CD8-positive, alpha-beta memory T cell (primary cell): ENCODE measurements at regions not wholly inside any gene's neighbourhood (a gene's known extent, or its start where the extent isn't known, plus 50 kb on each side); places are given as distances from the start of the nearest gene placed in this dataset.

ENCODE experiments used
- CTCF ChIA-PET: fragments of 350-600 bp; sonication (Branson Sonifier 250); formaldehyde crosslinking; loops from one replicate; lab custom pipeline; 2021; ENCODE audit warnings: antibody characterized with exemption; lab: Charles Lee
- POLR2A ChIA-PET: fragments of 350-600 bp; sonication (Branson Sonifier 250); formaldehyde crosslinking; loops from one replicate; lab custom pipeline; 2021; ENCODE audit warnings: antibody characterized with exemption; lab: Charles Lee
- DNase-seq, 5 donors: peaks; one replicate each; pipeline versions ENCODE4 v3.0.0 to v3.0.0-alpha.2; 2020 to 2022; ENCODE audit warnings: mixed read lengths in 1 of 5
- H3K27ac ChIP-seq: one replicate; pipeline ENCODE4 v1.7.0; 2013; ENCODE audit warnings: low read depth, mild to moderate bottlenecking, low read length, moderate library complexity
- H3K27me3 ChIP-seq: 2 replicates; pipeline ENCODE4 v1.7.0; 2013; ENCODE audit warnings: low read length, mild to moderate bottlenecking; ENCODE audit not compliant: insufficient read depth, poor library complexity, severe bottlenecking
- H3K36me3 ChIP-seq: 2 replicates; pipeline ENCODE4 v1.7.0; 2013; ENCODE audit warnings: mild to moderate bottlenecking, low read length, moderate library complexity; ENCODE audit not compliant: insufficient read depth
- H3K4me1 ChIP-seq: 2 replicates; pipeline ENCODE4 v1.7.0; 2013; ENCODE audit warnings: mild to moderate bottlenecking, low read length, moderate library complexity; ENCODE audit not compliant: insufficient read depth
- H3K4me3 ChIP-seq: 2 replicates; pipeline ENCODE4 v1.7.0; 2013; ENCODE audit warnings: mild to moderate bottlenecking, low read length
- H3K9me3 ChIP-seq: 2 replicates; pipeline ENCODE4 v1.7.0; 2013; ENCODE audit warnings: mild to moderate bottlenecking, low read length
- H3K27ac Mint-ChIP-seq, 8 donors: one replicate each; pipeline ENCODE4 v1.8.0; 2020 to 2021; ENCODE audit warnings: mixed read lengths in 8 of 8, mild to moderate bottlenecking in 6 of 8, inconsistent platforms in 3 of 8, moderate library complexity in 3 of 8
- H3K27me3 Mint-ChIP-seq, 2 donors: one replicate each; pipeline ENCODE4 v1.8.0; 2020 to 2021; ENCODE audit warnings: mixed read lengths in 2 of 2, mild to moderate bottlenecking in 1 of 2, moderate library complexity in 1 of 2
- H3K36me3 Mint-ChIP-seq, 3 donors: one replicate each; pipeline ENCODE4 v1.8.0; 2020 to 2021; ENCODE audit warnings: mixed read lengths in 3 of 3, inconsistent platforms in 1 of 3, mild to moderate bottlenecking in 1 of 3
- H3K4me1 Mint-ChIP-seq, 3 donors: one replicate each; pipeline ENCODE4 v1.8.0; 2020 to 2021; ENCODE audit warnings: mixed read lengths in 3 of 3, inconsistent platforms in 1 of 3, mild to moderate bottlenecking in 1 of 3
- H3K4me3 Mint-ChIP-seq, 7 donors: one replicate each; pipeline ENCODE4 v1.8.0; 2020 to 2021; ENCODE audit warnings: mixed read lengths in 7 of 7, mild to moderate bottlenecking in 6 of 7, moderate library complexity in 4 of 7, inconsistent platforms in 2 of 7
- H3K9me3 Mint-ChIP-seq, 5 donors: one replicate each; pipeline ENCODE4 v1.8.0; 2020 to 2022; ENCODE audit warnings: mixed read lengths in 5 of 5, mild to moderate bottlenecking in 3 of 5, moderate library complexity in 2 of 5, inconsistent platforms in 1 of 5

- H3K4me3 ChIP-seq, result no peak overlapping the region
- DNase-seq, result peak in 1 of 5 donors; percentile 4
- Mint-ChIP-seq H3K4me1 (no peaks in the 10 kb centered on the region), H3K4me3 (no peak overlapping the region), H3K9me3 (peaks cover 0 to 2% (median 0%) of the 10 kb centered on the region in 5 donors), H3K27me3 (peaks cover 27 to 60% of the 10 kb centered on the region in 2 donors), H3K36me3 (no peaks in the 10 kb centered on the region), H3K27ac (peak overlapping the region in 1 of 8 donors; percentile 78)
- H3K9me3 ChIP-seq, result no peaks in the 10 kb centered on the region
- no peak overlapping the region for H3K27ac ChIP-seq
- CTCF ChIA-PET, result no interaction called here
- no peaks in the 10 kb centered on the region for H3K36me3 ChIP-seq
- POLR2A ChIA-PET, result no interaction called here
- no peaks in the 10 kb centered on the region for H3K27me3 ChIP-seq
- H3K4me1 ChIP-seq, result no peaks in the 10 kb centered on the region
These were observed 75.9 kb downstream of the EDN3 start for GRCh38 chr20:59376109-59376841.

GRCh38 chr20:59376998-59377397 lies 76.6 kb downstream of the EDN3 start:
- Mint-ChIP-seq H3K27me3 (peaks cover 24 to 56% of the 10 kb centered on the region in 2 donors), H3K4me1 (no peaks in the 10 kb centered on the region), H3K9me3 (peaks cover 0 to 2% (median 0%) of the 10 kb centered on the region in 5 donors), H3K4me3 (no peak overlapping the region), H3K36me3 (no peaks in the 10 kb centered on the region), H3K27ac (no peak overlapping the region)
- CTCF ChIA-PET, result no interaction called here
- no peak for DNase-seq
- Histone ChIP-seq H3K4me3 (no peak overlapping the region), H3K27ac (no peak overlapping the region), H3K27me3 (no peaks in the 10 kb centered on the region), H3K9me3 (no peaks in the 10 kb centered on the region), H3K36me3 (no peaks in the 10 kb centered on the region), H3K4me1 (no peaks in the 10 kb centered on the region)
- POLR2A ChIA-PET, result no interaction called here

DNA sequence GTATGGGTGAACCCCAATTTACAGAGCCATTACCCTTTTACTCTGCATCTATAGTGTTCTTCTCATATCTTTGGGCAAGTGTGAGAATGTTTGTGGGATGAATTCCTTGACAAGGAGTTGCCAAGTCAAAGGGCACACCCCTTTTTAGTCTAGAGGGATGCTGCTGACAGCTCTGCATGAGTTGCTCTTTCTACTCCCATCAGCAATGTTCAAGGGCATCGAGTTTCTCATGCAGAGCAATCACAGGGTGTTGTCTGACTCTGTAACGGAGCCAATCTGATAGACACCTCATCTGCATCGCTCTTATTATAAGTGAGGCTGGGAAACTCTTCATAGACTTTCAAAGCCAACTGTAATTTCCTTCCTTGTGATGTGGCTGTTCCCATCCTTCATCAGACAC lies 77.4 kb downstream of the EDN3 start:
- DNase-seq, result peak in 1 of 5 donors; percentile 4
- H3K27me3 Mint-ChIP-seq, result peaks cover 21 to 52% of the 10 kb centered on the region in 2 donors
- H3K9me3 ChIP-seq, result no peaks in the 10 kb centered on the region
- no peak overlapping the region for H3K27ac Mint-ChIP-seq
- no peak overlapping the region for H3K4me3 ChIP-seq
- H3K27me3 ChIP-seq, result no peaks in the 10 kb centered on the region
- H3K4me1 ChIP-seq, result no peaks in the 10 kb centered on the region
- no peaks in the 10 kb centered on the region for H3K36me3 Mint-ChIP-seq
- no peak overlapping the region for H3K27ac ChIP-seq
- no peaks in the 10 kb centered on the region for H3K4me1 Mint-ChIP-seq
- ChIA-PET POLR2A (no interaction called here), CTCF (no interaction called here)
- H3K36me3 ChIP-seq, result no peaks in the 10 kb centered on the region
- H3K4me3 Mint-ChIP-seq, result no peak overlapping the region
- H3K9me3 Mint-ChIP-seq, result peaks cover 0 to 2% (median 0%) of the 10 kb centered on the region in 5 donors

GRCh38 chr20:59378396-59378795 lies 78.0 kb downstream of the EDN3 start:
- no peak overlapping the region for H3K27ac ChIP-seq
- Mint-ChIP-seq H3K4me3 (no peak overlapping the region), H3K27me3 (peaks cover 21 to 46% of the 10 kb centered on the region in 2 donors), H3K27ac (peak overlapping the region in 1 of 8 donors; percentile 38), H3K36me3 (no peaks in the 10 kb centered on the region), H3K4me1 (no peaks in the 10 kb centered on the region), H3K9me3 (peaks cover 0 to 1% (median 0%) of the 10 kb centered on the region in 5 donors)
- ChIA-PET CTCF (no interaction called here), POLR2A (no interaction called here)
- no peaks in the 10 kb centered on the region for H3K27me3 ChIP-seq
- H3K4me1 ChIP-seq, result no peaks in the 10 kb centered on the region
- DNase-seq, result peak in 1 of 5 donors; percentile 3
- H3K36me3 ChIP-seq, result no peaks in the 10 kb centered on the region
- H3K9me3 ChIP-seq, result no peaks in the 10 kb centered on the region
- H3K4me3 ChIP-seq, result no peak overlapping the region

DNA sequence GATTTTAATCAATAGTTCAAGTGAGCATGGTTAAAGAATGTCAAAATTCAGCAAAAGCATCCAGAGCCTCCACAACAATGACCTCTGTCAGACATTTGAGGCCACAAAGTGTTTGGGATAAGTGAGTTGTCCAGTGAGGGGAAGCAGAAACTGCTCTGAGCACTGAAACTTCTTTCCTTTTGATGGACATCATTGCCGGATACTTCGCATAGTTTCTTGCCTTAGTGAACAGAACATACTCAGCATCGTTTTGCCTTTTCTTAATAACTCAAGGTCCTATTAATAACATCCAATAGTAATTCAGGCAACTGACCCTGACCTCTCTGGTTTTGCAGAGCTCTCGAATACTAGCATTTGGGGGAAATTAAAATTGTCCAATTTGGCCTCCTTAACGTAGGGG lies 78.6 kb downstream of the EDN3 start:
- Histone ChIP-seq H3K27ac (no peak overlapping the region), H3K4me3 (no peak overlapping the region), H3K27me3 (no peaks in the 10 kb centered on the region), H3K4me1 (no peaks in the 10 kb centered on the region), H3K36me3 (no peaks in the 10 kb centered on the region), H3K9me3 (no peaks in the 10 kb centered on the region)
- DNase-seq, result peak in 1 of 5 donors; percentile 7
- Mint-ChIP-seq H3K4me1 (no peaks in the 10 kb centered on the region), H3K4me3 (no peak overlapping the region), H3K36me3 (no peaks in the 10 kb centered on the region), H3K27ac (no peak overlapping the region), H3K27me3 (peaks cover 21 to 41% of the 10 kb centered on the region in 2 donors), H3K9me3 (no peaks in the 10 kb centered on the region)
- ChIA-PET CTCF (no interaction called here), POLR2A (no interaction called here)

GRCh38 chr20:59381689-59382088 lies 81.3 kb downstream of the EDN3 start:
- Histone ChIP-seq H3K4me3 (no peak overlapping the region), H3K36me3 (no peaks in the 10 kb centered on the region), H3K9me3 (no peaks in the 10 kb centered on the region), H3K4me1 (peaks cover 9% of the 10 kb centered on the region), H3K27ac (no peak overlapping the region), H3K27me3 (no peaks in the 10 kb centered on the region)
- H3K27ac Mint-ChIP-seq, result no peak overlapping the region
- peak in 1 of 5 donors; percentile 35 for DNase-seq
- no peak overlapping the region for H3K4me3 Mint-ChIP-seq
- H3K4me1 Mint-ChIP-seq, result peaks cover 8 to 9% (median 8%) of the 10 kb centered on the region in 3 donors
- no peaks in the 10 kb centered on the region for H3K9me3 Mint-ChIP-seq
- CTCF ChIA-PET, result no interaction called here
- H3K36me3 Mint-ChIP-seq, result no peaks in the 10 kb centered on the region
- peaks cover 15 to 31% of the 10 kb centered on the region in 2 donors for H3K27me3 Mint-ChIP-seq
- POLR2A ChIA-PET, result no interaction called here

DNA sequence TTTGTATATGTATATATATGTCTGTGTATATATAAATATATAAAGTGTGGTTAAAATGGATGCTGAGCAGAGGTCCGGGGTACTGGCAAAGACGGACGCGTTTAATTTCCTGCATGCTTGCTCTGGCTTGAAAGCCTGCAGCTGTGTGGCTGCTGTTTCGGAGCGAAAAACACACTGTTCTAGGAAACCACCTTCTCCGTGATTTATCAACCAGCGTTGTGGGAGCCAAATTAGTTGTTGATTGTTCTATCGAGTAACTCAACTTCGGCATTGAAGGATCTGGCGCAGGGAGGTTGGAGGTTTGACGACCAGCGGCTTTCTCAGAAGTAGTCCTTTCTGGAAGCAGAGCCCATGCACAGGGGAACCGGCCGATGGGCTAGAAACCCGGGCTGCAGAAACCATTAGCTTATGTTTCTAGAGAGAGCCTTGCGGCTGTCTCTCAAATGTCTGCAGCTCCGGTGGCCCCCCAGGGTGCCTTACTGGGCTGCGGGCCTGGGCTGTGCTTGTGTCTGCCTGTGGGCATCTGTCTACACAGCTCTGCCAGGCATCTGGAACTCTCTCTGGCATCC lies 81.8 kb downstream of the EDN3 start:
- Mint-ChIP-seq H3K36me3 (no peaks in the 10 kb centered on the region), H3K9me3 (no peaks in the 10 kb centered on the region), H3K4me1 (peaks cover 8 to 9% (median 8%) of the 10 kb centered on the region in 3 donors), H3K4me3 (no peak overlapping the region), H3K27me3 (peaks cover 15 to 31% of the 10 kb centered on the region in 2 donors), H3K27ac (peak overlapping the region in 2 of 8 donors; percentile 26 to 38)
- Histone ChIP-seq H3K27ac (no peak overlapping the region), H3K36me3 (no peaks in the 10 kb centered on the region), H3K4me3 (no peak overlapping the region), H3K27me3 (no peaks in the 10 kb centered on the region), H3K9me3 (no peaks in the 10 kb centered on the region), H3K4me1 (peaks cover 9% of the 10 kb centered on the region)
- ChIA-PET CTCF (no interaction called here), POLR2A (no interaction called here)
- peak in 1 of 5 donors; percentile 29 for DNase-seq

GRCh38 chr20:59382907-59383306 lies 82.5 kb downstream of the EDN3 start:
- Histone ChIP-seq H3K27ac (no peak overlapping the region), H3K36me3 (no peaks in the 10 kb centered on the region), H3K4me3 (no peak overlapping the region), H3K9me3 (no peaks in the 10 kb centered on the region), H3K27me3 (no peaks in the 10 kb centered on the region), H3K4me1 (peaks cover 9% of the 10 kb centered on the region)
- no peak overlapping the region for H3K4me3 Mint-ChIP-seq
- peak in 1 of 5 donors; percentile 14 for DNase-seq
- H3K4me1 Mint-ChIP-seq, result peaks cover 8 to 9% (median 8%) of the 10 kb centered on the region in 3 donors
- H3K36me3 Mint-ChIP-seq, result no peaks in the 10 kb centered on the region
- peak overlapping the region in 1 of 8 donors; percentile 68 for H3K27ac Mint-ChIP-seq
- peaks cover 14 to 25% of the 10 kb centered on the region in 2 donors for H3K27me3 Mint-ChIP-seq
- no peaks in the 10 kb centered on the region for H3K9me3 Mint-ChIP-seq
- POLR2A ChIA-PET, result no interaction called here
- CTCF ChIA-PET, result no interaction called here
